Natural killer cell (primary cell): ENCODE measurements at regions not wholly inside any gene's neighbourhood (a gene's known extent, or its start where the extent isn't known, plus 50 kb on each side); places are given as distances from the start of the nearest gene placed in this dataset.

Experiments used
- ATAC-seq, 3 donors: fragments of 150-1000 bp in 2 of 3; fragments of 200-7000 bp in 1 of 3; cut with Tn5 transposase; 1 replicate in 1 of 3; 2 replicates in 2 of 3; pipeline ENCODE4 v1.10.0; 2021; ENCODE audit warnings: mild to moderate bottlenecking in 2 of 3, moderate library complexity in 2 of 3
- DNase-seq, 2 donors: peaks; one replicate each; pipeline versions ENCODE4 v3.0.0 to v3.0.0-alpha.2; 2013 to 2021; ENCODE audit warnings: mixed read lengths in 1 of 2
- H3K27ac ChIP-seq: one replicate; pipeline ENCODE4 v1.5.1; 2013; ENCODE audit warnings: mild to moderate bottlenecking, low read length
- H3K27me3 ChIP-seq: one replicate; pipeline ENCODE4 v1.6.1; 2013; ENCODE audit warnings: low read length; ENCODE audit not compliant: control insufficient read depth, insufficient read depth
- H3K36me3 ChIP-seq: one replicate; pipeline ENCODE4 v1.6.1; 2013; ENCODE audit warnings: low read length; ENCODE audit not compliant: control insufficient read depth, insufficient read depth
- H3K4me1 ChIP-seq: one replicate; pipeline ENCODE4 v1.6.1; 2013; ENCODE audit warnings: low read length; ENCODE audit not compliant: control insufficient read depth, insufficient read depth
- H3K4me3 ChIP-seq: one replicate; pipeline ENCODE4 v1.5.1; 2013; ENCODE audit warnings: low read length
- H3K9me3 ChIP-seq: one replicate; pipeline ENCODE4 v1.6.1; 2013; ENCODE audit warnings: low read length; ENCODE audit not compliant: control insufficient read depth, insufficient read depth
- H3K27ac Mint-ChIP-seq, 2 donors: one replicate each; pipeline ENCODE4 v1.8.0; 2022; ENCODE audit warnings: mild to moderate bottlenecking in 2 of 2, mixed read lengths in 2 of 2, moderate library complexity in 1 of 2
- H3K27me3 Mint-ChIP-seq, 2 donors: one replicate each; pipeline ENCODE4 v1.8.0; 2022; ENCODE audit warnings: low read depth in 2 of 2, mixed read lengths in 2 of 2
- H3K36me3 Mint-ChIP-seq: one replicate; pipeline ENCODE4 v1.8.0; 2022; ENCODE audit warnings: mixed read lengths
- H3K4me1 Mint-ChIP-seq, 2 donors: one replicate each; pipeline ENCODE4 v1.8.0; 2022; ENCODE audit warnings: mixed read lengths in 2 of 2
- H3K4me3 Mint-ChIP-seq: one replicate; pipeline ENCODE4 v1.8.0; 2022; ENCODE audit warnings: mild to moderate bottlenecking, moderate library complexity, mixed read lengths
- H3K9me3 Mint-ChIP-seq, 2 donors: one replicate each; pipeline ENCODE4 v1.8.0; 2022; ENCODE audit warnings: mixed read lengths in 2 of 2
- WGBS: methylation state at CpG from one replicate; pipeline ENCODE4 v1.1.7; 2013; ENCODE audit warnings: missing lambda C conversion rate; ENCODE audit not compliant: insufficient coverage; 5-methylcytosine and 5-hydroxymethylcytosine counted together
- intact Hi-C: fragments of 100-400 bp; cut with micrococcal nuclease; formaldehyde crosslinking; loops from one replicate; pipeline ENCODE4 v1.14.2; 2022
- TF ChIP-seq, protein P1 (sequence below): fragments of 200-600 bp; IDR thresholded peaks from one replicate; pipeline ENCODE4 v1.8.0; 2022; ENCODE audit warnings: antibody characterized with exemption

DNA sequence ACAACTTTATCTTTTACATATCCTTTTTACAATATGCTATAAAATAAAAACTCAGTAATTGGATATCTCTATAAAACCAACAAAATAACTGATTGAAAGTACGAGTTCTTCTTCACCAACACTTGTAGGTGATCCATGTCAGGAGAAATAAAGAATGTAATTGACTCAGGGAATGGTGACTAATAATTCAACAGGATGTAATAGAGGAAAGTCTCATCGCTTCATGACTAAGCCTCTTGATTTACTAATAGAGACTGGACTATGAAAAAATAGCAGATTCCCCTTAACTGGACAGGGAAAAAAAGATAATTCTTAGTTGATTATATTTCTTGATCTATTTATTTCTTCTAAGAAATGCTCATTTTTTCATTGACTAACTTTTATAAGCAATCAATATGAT is 507.7 kb upstream of the PTGER4 start:
- Mint-ChIP-seq H3K4me1 (no peaks in the 10 kb centered on the region), H3K4me3 (no peak overlapping the region), H3K9me3 (peaks cover 5 to 11% of the 10 kb centered on the region in 2 donors), H3K27ac (no peak overlapping the region), H3K36me3 (peaks cover 6% of the 10 kb centered on the region), H3K27me3 (peaks cover 0 to 5% of the 10 kb centered on the region in 2 donors)
- no peaks in the 10 kb centered on the region for H3K36me3 ChIP-seq
- no peaks in the 10 kb centered on the region for H3K27me3 ChIP-seq
- DNase-seq (no peak), ATAC-seq (no peak)
- TF ChIP-seq, protein P1, sequence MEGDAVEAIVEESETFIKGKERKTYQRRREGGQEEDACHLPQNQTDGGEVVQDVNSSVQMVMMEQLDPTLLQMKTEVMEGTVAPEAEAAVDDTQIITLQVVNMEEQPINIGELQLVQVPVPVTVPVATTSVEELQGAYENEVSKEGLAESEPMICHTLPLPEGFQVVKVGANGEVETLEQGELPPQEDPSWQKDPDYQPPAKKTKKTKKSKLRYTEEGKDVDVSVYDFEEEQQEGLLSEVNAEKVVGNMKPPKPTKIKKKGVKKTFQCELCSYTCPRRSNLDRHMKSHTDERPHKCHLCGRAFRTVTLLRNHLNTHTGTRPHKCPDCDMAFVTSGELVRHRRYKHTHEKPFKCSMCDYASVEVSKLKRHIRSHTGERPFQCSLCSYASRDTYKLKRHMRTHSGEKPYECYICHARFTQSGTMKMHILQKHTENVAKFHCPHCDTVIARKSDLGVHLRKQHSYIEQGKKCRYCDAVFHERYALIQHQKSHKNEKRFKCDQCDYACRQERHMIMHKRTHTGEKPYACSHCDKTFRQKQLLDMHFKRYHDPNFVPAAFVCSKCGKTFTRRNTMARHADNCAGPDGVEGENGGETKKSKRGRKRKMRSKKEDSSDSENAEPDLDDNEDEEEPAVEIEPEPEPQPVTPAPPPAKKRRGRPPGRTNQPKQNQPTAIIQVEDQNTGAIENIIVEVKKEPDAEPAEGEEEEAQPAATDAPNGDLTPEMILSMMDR, result no peak
- intact Hi-C loops, result no loop called here
- H3K27ac ChIP-seq, result no peak overlapping the region
- WGBS, result no CpG with 5 or more reads among the region's 2 CpGs
- no peaks in the 10 kb centered on the region for H3K4me1 ChIP-seq
- no peak overlapping the region for H3K4me3 ChIP-seq
- H3K9me3 ChIP-seq, result no peaks in the 10 kb centered on the region

DNA sequence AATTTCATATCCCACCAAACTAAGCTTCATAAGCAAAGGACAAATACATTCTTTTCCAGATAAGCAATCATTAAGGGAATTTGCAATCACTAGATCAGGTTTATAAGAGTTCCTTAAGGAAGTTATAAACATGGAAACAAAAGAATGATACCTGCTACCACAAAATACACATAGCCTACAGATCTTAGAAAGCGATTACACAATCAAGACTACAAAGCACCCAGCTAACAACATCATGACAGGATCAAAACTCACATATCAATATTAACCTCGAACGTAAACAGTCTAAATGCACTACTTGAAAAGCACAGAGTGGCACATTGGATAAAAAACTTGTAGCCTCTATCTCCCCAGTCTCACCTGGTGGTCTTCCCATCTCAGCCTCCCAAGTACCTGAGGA is 512.4 kb upstream of the PTGER4 start:
- ATAC-seq (no peak), DNase-seq (no peak)
- Mint-ChIP-seq H3K27ac (no peak overlapping the region), H3K36me3 (no peaks in the 10 kb centered on the region), H3K4me3 (no peak overlapping the region), H3K4me1 (peaks cover 0 to 4% of the 10 kb centered on the region in 2 donors), H3K27me3 (peaks cover 0 to 5% of the 10 kb centered on the region in 2 donors), H3K9me3 (peaks cover 0 to 6% of the 10 kb centered on the region in 2 donors)
- WGBS, result 96% methylated on average over 3 of the region's 3 CpGs
- intact Hi-C loops, result no loop called here
- TF ChIP-seq, protein P1, result no peak
- no peaks in the 10 kb centered on the region for H3K4me1 ChIP-seq
- H3K36me3 ChIP-seq, result no peaks in the 10 kb centered on the region
- H3K4me3 ChIP-seq, result no peak overlapping the region
- no peak overlapping the region for H3K27ac ChIP-seq
- H3K27me3 ChIP-seq, result no peaks in the 10 kb centered on the region
- H3K9me3 ChIP-seq, result no peaks in the 10 kb centered on the region

DNA sequence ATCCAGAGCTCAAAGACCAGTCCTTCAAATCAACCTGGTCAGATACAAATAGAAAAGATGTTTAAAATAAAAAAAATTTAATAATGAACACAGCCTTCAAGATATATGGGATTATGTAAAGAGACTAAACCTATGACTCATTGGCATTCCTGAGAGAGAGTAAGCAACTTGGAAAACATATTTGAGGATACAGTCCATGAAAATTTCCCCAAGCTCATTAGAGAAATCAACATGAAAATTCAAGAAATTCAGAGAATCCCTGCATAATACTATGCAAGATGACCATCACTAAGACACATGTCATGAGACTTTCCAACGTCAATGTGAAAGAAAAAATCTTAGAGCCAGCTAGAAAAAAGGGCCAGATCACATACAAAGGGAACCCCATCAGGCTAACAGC is 512.9 kb upstream of the PTGER4 start:
- Mint-ChIP-seq H3K4me1 (peaks cover 0 to 4% of the 10 kb centered on the region in 2 donors), H3K4me3 (no peak overlapping the region), H3K9me3 (peaks cover 0 to 6% of the 10 kb centered on the region in 2 donors), H3K27ac (no peak overlapping the region), H3K36me3 (no peaks in the 10 kb centered on the region), H3K27me3 (peaks cover 0 to 5% of the 10 kb centered on the region in 2 donors)
- Histone ChIP-seq H3K4me3 (no peak overlapping the region), H3K9me3 (no peaks in the 10 kb centered on the region), H3K27ac (no peak overlapping the region), H3K27me3 (no peaks in the 10 kb centered on the region), H3K4me1 (no peaks in the 10 kb centered on the region), H3K36me3 (no peaks in the 10 kb centered on the region)
- TF ChIP-seq, protein P1, result no peak
- WGBS, result 94% methylated on average over 1 of the region's 1 CpG
- intact Hi-C loops, result loop anchor here (1.0 kb wide), 2 partner anchors 521 to 569 kb away; no protein-coding TSS in a partner anchor
- DNase-seq (no peak), ATAC-seq (no peak)
